ENCODE measurements at regions not wholly inside any gene's neighbourhood (a gene's known extent, or its start where the extent isn't known, plus 50 kb on each side); places are given as distances from the start of the nearest gene placed in this dataset.

DNA sequence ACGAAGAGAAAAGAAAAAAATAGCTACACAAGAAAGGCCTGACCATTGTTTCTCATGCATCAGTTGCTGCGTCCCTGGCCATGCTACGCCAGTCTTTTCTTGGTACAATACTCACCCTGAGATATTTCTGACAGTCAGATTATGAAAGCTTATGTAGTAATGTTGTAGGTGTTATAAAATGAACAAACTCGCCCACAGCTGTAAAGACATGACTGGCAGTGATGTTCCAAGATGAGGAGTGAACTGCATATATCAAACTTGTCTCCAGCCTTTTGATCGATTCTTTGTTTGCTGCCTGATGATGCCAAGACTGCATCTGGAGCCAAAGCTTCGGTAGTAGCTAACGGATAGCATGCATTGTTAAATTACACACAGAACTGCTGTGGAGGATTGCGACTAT is 822.7 kb downstream of the TUSC7 start:
- 1% methylated on average over 8 of the region's 8 CpGs for WGBS (ENCODE audit: insufficient coverage, low coverage, missing lambda C conversion rate)
- ChIA-PET CTCF (ENCODE audit: low intra/inter-chr PET ratio) (no interaction called here), POLR2A (no interaction called here)
- no peaks in the 10 kb centered on the region for H3K36me3 ChIP-seq (ENCODE audit: control insufficient read depth, insufficient read depth, low read length)
- in situ Hi-C loops (cut with MboI) (no loop called here), intact Hi-C loops (cut with micrococcal nuclease) (no loop called here)
- H3K79me2 ChIP-seq (ENCODE audit: control insufficient read depth, insufficient read depth, low read length), result no peaks in the 10 kb centered on the region
- TF ChIP-seq, protein P1, sequence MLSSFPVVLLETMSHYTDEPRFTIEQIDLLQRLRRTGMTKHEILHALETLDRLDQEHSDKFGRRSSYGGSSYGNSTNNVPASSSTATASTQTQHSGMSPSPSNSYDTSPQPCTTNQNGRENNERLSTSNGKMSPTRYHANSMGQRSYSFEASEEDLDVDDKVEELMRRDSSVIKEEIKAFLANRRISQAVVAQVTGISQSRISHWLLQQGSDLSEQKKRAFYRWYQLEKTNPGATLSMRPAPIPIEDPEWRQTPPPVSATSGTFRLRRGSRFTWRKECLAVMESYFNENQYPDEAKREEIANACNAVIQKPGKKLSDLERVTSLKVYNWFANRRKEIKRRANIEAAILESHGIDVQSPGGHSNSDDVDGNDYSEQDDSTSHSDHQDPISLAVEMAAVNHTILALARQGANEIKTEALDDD (IDR thresholded peaks at IDR 0.05), result no peak
- TF ChIP-seq, protein P2, sequence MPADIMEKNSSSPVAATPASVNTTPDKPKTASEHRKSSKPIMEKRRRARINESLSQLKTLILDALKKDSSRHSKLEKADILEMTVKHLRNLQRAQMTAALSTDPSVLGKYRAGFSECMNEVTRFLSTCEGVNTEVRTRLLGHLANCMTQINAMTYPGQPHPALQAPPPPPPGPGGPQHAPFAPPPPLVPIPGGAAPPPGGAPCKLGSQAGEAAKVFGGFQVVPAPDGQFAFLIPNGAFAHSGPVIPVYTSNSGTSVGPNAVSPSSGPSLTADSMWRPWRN (IDR thresholded peaks at IDR 0.05; ENCODE audit: low read depth), result no peak
- TF ChIP-seq, protein P3, sequence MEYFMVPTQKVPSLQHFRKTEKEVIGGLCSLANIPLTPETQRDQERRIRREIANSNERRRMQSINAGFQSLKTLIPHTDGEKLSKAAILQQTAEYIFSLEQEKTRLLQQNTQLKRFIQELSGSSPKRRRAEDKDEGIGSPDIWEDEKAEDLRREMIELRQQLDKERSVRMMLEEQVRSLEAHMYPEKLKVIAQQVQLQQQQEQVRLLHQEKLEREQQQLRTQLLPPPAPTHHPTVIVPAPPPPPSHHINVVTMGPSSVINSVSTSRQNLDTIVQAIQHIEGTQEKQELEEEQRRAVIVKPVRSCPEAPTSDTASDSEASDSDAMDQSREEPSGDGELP (CRISPR knock-in tag; IDR thresholded peaks at IDR 0.05; ENCODE audit: borderline replicate concordance), result no peak
- no peak for TF ChIP-seq ZBTB7A (IDR thresholded peaks at IDR 0.05; ENCODE audit: borderline replicate concordance, control insufficient read depth, low read depth, low read length)
- no peak for TF ChIP-seq ZZZ3 (IDR thresholded peaks at IDR 0.05)
- TF ChIP-seq ZNF143 (CRISPR knock-in tag; IDR thresholded peaks at IDR 0.05), result no peak
- TF ChIP-seq GATAD2A (IDR thresholded peaks at IDR 0.05), result no peak
- no peak for TF ChIP-seq ETV5 (CRISPR knock-in tag; IDR thresholded peaks at IDR 0.05; ENCODE audit: low read depth)
- no peak for TF ChIP-seq HDAC6 (IDR thresholded peaks at IDR 0.05; ENCODE audit: low read depth, low read length)
- H4K20me1 ChIP-seq (replicated peaks; ENCODE audit: control insufficient read depth, insufficient read depth, low read length), result no peaks in the 10 kb centered on the region
- no peak overlapping the region for H3K4me2 ChIP-seq (ENCODE audit: insufficient read depth, low read length)
- H3K9ac ChIP-seq (ENCODE audit: insufficient read depth in 1 of 2, low read depth in 2 of 2, low read length in 2 of 2), result no peak overlapping the region
- H3K4me3 ChIP-seq, result no peak overlapping the region
- no peak overlapping the region for H2AFZ ChIP-seq (ENCODE audit: low read depth, low read length)
- no peaks in the 10 kb centered on the region for H3K9me1 ChIP-seq (ENCODE audit: control insufficient read depth, insufficient read depth, low read length)
- H3K27ac ChIP-seq (ENCODE audit: extremely low read depth, low read depth, low read length), result no peak overlapping the region
- no peaks in the 10 kb centered on the region for H3K27me3 ChIP-seq (ENCODE audit: control insufficient read depth in 2 of 2, insufficient read depth in 2 of 2, low read length in 2 of 2)
- no peaks in the 10 kb centered on the region for H3K4me1 ChIP-seq (replicated peaks in 1 of 2; ENCODE audit: control insufficient read depth in 2 of 2, insufficient read depth in 2 of 2, low read length in 2 of 2)
- ATAC-seq (no peak), FAIRE-seq (no peak), DNase-seq (ENCODE audit: extremely low read depth in 1 of 4, low spot score in 3 of 4) (no peak)
- no peaks in the 10 kb centered on the region for H3K9me3 ChIP-seq (replicated peaks; ENCODE audit: control insufficient read depth, insufficient read depth, low read depth, low read length)
- no TSS peak for BruUV-seq (replicated peaks)

All from K562 (cell line).